ENCODE measurements at regions not wholly inside any gene's neighbourhood (a gene's known extent, or its start where the extent isn't known, plus 50 kb on each side); places are given as distances from the start of the nearest gene placed in this dataset.

DNA sequence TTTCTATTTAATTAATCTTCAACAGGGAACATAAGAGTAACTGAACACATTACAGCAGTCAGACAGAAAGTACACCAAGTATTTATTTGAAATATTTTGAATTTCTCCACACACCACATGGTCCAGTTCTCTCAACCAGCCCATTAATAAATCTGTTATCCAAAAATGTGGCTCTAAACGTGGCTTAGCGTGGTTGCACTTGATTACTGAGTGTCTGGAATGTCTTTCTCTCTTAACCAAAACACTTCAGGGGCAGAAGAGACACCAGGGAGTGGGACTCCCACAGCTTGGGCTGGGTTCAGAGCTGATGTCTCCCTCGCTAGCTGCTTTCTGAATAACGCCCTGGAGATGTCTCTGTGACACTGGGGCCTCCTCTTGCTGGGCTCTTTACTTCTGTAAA is 52.6 kb upstream of the FANCC start:
- TF ChIP-seq POLR2A (IDR thresholded peaks at IDR 0.05) = no peak
- TF ChIP-seq, protein P1, sequence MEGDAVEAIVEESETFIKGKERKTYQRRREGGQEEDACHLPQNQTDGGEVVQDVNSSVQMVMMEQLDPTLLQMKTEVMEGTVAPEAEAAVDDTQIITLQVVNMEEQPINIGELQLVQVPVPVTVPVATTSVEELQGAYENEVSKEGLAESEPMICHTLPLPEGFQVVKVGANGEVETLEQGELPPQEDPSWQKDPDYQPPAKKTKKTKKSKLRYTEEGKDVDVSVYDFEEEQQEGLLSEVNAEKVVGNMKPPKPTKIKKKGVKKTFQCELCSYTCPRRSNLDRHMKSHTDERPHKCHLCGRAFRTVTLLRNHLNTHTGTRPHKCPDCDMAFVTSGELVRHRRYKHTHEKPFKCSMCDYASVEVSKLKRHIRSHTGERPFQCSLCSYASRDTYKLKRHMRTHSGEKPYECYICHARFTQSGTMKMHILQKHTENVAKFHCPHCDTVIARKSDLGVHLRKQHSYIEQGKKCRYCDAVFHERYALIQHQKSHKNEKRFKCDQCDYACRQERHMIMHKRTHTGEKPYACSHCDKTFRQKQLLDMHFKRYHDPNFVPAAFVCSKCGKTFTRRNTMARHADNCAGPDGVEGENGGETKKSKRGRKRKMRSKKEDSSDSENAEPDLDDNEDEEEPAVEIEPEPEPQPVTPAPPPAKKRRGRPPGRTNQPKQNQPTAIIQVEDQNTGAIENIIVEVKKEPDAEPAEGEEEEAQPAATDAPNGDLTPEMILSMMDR (IDR thresholded peaks at IDR 0.05) = no peak
